IPS DF 19.7 (cell line): ENCODE measurements at regions not wholly inside any gene's neighbourhood (a gene's known extent, or its start where the extent isn't known, plus 50 kb on each side); places are given as distances from the start of the nearest gene placed in this dataset.
"Not testable (repeated sequence)": the region's sequence is repeated elsewhere in the genome, so short reads cannot be mapped to it uniquely, and the experiment has no call there.

Source experiments
- DNase-seq: peaks from one replicate; pipeline ENCODE4 v3.0.0-alpha.2; 2013; ENCODE audit warnings: low read depth, low spot score

GRCh38 chr3:27630885-27631284 lies 91.2 kb downstream of the EOMES start:
- no peak for DNase-seq

GRCh38 chr3:27629366-27629765 lies 92.8 kb downstream of the EOMES start:
- no peak for DNase-seq

- no peak for DNase-seq
These were observed 93.9 kb downstream of the EOMES start for GRCh38 chr3:27628026-27628750.

- no peak for DNase-seq
These were observed 95.5 kb downstream of the EOMES start for GRCh38 chr3:27626596-27627118.

GRCh38 chr3:27625864-27626263 lies 96.3 kb downstream of the EOMES start:
- DNase-seq = no peak

GRCh38 chr3:27623085-27623753 lies 98.9 kb downstream of the EOMES start:
- DNase-seq = no peak

GRCh38 chr3:27617552-27617951 lies 104.6 kb downstream of the EOMES start:
- no peak for DNase-seq

- DNase-seq = no peak
These were observed 106.1 kb downstream of the EOMES start for GRCh38 chr3:27616031-27616430.

- no peak for DNase-seq
These were observed 106.6 kb downstream of the EOMES start for GRCh38 chr3:27615555-27615954.

- DNase-seq = no peak
These were observed 107.5 kb downstream of the EOMES start for GRCh38 chr3:27614592-27614991.

- DNase-seq = no peak
These were observed 108.2 kb downstream of the EOMES start for GRCh38 chr3:27613846-27614500.

GRCh38 chr3:27610800-27611525 lies 111.2 kb downstream of the EOMES start:
- no peak for DNase-seq

- DNase-seq = no peak
These were observed 114.8 kb downstream of the EOMES start for GRCh38 chr3:27607370-27607769.

- DNase-seq = no peak
These were observed 115.6 kb downstream of the EOMES start for GRCh38 chr3:27606537-27606936.

- DNase-seq = not testable (repeated sequence)
These were observed 117.1 kb upstream of the SLC4A7 start for GRCh38 chr3:27601311-27601710.

- DNase-seq = not testable (repeated sequence)
These were observed 115.6 kb upstream of the SLC4A7 start for GRCh38 chr3:27599741-27600140.

GRCh38 chr3:27596921-27597320 lies 112.7 kb upstream of the SLC4A7 start:
- DNase-seq = no peak

GRCh38 chr3:27596334-27596841 lies 112.2 kb upstream of the SLC4A7 start:
- DNase-seq = no peak

GRCh38 chr3:27594096-27594690 lies 110.0 kb upstream of the SLC4A7 start:
- no peak for DNase-seq

- DNase-seq = no peak
These were observed 109.0 kb upstream of the SLC4A7 start for GRCh38 chr3:27593173-27593572.
